ENCODE measurements at regions not wholly inside any gene's neighbourhood (a gene's known extent, or its start where the extent isn't known, plus 50 kb on each side); places are given as distances from the start of the nearest gene placed in this dataset.
"Not testable (repeated sequence)": the region's sequence is repeated elsewhere in the genome, so short reads cannot be mapped to it uniquely, and the experiment has no call there.

DNA sequence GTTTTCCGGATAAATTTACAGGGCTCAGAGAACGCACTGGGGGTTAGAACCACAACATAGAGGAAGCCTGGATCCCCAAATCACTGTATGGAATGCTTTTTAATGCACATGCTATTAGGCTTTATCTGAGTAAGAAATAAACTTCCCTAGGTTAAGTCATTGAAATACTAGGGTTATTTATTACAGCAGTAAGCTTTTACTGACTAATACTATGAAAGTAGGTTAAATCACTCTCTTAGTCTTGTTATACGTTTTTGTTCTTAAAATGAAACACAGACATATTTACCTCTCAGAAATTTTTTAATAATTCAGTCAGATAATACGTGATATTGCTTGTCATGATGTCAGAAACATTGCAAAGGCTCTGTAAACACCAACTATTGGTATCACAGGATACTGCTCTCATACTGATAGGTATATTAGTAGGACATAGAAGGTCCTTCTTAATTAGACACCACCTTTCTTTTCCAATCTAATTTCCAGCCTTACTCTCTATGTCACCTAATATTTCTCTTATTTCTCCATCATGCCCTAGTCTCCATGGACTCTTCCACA lies 162.7 kb upstream of the NYAP2 start:
- DNase-seq = no peak

- DNase-seq = no peak
These were observed 166.3 kb upstream of the NYAP2 start for GRCh38 chr2:225233234-225233633.

DNA sequence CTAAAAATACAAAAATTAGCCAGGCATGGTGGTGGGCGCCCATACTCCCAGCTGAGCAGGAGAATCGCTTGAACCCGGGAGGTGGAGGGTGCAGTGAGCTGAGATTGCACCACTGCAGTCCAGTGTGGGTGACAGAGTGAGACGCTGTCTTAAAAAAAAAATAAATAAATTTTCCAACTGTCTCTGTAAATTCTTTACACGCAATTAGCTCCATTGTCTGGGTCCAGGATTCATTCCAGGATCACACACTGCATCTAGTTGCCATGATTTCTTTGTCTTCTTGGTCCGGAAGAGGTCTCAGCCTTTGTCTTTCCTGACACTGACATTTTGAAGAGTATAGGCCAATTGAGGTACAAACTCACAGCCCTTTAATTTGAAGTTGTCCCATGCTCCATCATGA lies 167.6 kb upstream of the NYAP2 start:
- DNase-seq = no peak

GRCh38 chr2:225229346-225229745 lies 170.2 kb upstream of the NYAP2 start:
- not testable (repeated sequence) for DNase-seq

DNA sequence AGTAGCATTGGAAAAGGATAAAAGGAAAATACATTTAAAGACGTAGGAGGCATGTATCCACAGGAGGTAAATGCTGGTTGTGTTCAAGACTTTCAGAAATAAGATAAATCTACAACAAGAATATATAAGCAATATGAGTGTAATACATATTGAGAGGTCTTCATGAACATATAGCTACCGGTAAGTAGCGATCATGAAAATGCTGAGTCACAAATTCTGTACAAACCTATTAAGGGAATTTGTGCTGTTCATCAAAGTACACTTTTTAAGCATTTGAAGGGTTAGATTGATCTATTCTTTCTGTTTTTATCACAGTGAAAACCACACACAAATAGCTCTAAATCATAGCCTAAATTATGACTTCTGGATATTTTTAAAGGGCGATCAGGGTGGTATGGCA lies 173.1 kb upstream of the NYAP2 start:
- no peak for DNase-seq

DNA sequence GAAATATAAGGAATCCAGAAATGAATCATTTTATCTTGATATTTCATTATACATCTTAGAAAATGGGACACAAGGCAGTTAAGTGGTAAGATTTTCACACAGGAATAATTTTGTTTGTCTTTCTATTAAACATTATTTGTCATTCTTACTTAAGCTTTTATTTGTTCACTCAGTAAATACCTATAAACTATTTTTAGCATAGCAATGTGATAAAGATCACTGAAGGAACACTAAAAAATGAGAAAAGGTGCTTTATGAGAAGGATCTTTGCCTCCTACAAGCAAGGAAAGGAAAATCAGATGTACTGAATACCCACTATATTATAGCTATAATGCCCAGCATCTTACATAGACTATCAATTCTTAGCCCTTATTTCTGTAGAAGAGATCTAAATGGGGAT lies 176.2 kb upstream of the NYAP2 start:
- DNase-seq = no peak

DNA sequence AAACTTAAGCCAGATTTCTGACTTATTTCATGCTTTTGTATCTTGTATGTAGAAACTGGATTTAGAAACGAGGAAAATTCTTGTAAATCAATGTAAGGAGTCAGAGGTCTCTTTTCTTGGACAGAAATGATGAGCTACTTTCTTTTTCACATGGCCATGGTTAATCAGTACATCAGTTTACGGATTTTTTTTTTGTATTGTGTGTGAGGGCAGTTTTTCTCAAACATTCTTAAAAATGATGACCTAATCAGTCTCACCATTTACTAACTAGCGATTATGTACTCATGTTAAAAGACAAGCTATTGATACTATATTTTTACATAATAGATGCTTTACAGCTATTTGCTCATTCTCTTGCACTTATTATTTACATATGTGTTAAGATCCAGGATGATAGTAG lies 165.2 kb upstream of the DOCK10 start:
- no peak for DNase-seq

DNA sequence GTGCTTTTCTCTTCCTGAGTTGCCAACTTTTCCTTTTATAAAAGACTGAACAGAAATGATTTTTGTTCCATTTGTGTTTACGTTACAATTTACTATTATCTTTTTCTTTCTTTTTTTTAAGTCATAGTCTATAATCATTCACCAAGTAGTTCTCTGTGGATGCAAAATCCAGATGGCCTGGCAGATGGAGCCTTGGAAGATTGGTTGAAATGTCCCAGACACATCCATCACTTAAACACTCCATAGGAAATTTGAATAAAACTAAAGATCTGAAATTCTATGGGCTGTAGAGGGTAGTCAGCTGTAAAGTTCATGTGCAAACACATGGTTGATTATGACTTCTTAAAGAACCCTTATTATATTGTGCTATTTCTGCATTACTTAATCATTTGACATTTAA lies 164.8 kb upstream of the DOCK10 start:
- no peak for DNase-seq

GRCh38 chr2:225196579-225196978 lies 154.3 kb upstream of the DOCK10 start:
- no peak for DNase-seq

- DNase-seq = no peak
These were observed 150.6 kb upstream of the DOCK10 start for GRCh38 chr2:225192869-225193268.

DNA sequence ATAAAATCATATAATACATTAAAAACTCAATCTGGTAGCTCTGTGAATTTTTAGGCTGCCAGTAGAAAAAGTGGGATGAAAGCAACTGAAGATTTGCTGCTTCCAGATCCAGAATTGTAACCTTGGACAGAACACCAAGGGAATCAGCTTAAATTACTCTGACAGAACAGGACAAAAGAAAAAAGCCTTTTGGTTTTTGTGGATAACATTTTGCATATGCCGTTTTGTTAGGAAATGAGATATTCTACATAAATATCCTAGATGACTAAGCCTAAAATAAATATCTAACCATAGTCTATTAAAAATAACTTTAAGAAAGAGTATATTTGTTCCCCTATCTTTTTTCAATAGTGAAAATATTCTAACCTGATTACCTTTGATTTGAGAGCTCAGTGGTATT lies 148.7 kb upstream of the DOCK10 start:
- DNase-seq = no peak

GRCh38 chr2:225184948-225185347 lies 142.7 kb upstream of the DOCK10 start:
- no peak for DNase-seq

- no peak for DNase-seq
These were observed 139.9 kb upstream of the DOCK10 start for GRCh38 chr2:225182126-225182525.

GRCh38 chr2:225177098-225177497 lies 134.8 kb upstream of the DOCK10 start:
- DNase-seq = no peak

DNA sequence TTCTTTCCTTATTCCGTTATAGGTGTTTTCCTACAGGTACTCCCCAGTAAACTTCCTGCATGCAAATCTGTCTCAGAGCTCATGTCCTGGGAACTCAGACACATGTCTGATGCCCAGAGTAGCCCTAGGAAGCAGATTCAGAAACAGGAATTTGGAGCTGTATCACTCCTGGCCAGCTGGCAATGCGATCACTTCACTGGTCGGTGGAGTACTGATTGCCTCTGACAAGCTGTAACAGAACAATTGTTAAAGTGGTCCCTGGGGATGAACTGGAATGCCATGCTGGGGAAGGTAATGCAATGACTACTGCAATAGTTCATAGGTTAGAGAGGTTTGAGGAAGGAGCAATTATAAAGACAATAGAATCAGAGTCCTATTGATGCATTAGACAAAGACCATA lies 131.6 kb upstream of the DOCK10 start:
- no peak for DNase-seq

DNA sequence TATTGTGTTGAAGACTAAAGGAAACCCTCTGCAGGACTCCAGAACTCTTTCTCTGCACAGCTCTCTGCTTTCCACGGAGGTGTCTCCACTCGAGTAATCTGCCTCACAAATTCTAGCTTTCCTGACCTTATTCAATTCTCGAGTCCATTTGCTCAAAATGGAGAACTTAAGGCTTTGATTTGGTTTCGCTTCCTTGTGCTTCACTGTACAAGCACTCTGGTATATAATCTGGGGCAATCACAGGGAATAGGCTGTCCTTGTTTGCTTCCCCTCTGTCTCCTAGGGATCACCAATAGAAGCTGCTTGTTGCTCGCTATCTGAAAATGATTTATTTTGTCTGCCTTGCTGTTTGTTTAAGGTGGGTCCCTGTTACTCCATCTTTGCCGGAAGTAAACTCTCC lies 129.1 kb upstream of the DOCK10 start:
- DNase-seq = no peak

GRCh38 chr2:225170162-225170561 lies 127.9 kb upstream of the DOCK10 start:
- no peak for DNase-seq

DNA sequence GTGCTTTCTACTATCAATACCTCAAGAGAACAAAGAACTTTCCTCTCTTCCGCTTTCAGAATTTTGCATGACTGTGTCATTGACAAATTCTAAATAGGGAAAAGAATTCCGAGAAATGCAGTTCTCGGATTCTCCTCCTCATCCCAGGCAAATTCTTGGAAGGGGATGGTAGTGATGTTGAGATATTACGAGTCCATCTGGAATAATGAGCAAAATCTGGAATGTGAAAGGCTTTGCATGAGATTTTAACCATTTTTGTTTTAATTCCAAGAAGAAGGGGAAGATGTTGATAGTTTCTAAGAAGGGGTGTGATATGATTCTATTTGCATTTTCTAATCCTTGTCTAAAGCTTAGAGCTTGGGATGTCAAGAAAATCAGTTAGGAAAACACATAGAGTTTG lies 127.1 kb upstream of the DOCK10 start:
- no peak for DNase-seq

GRCh38 chr2:225165052-225165451 lies 122.8 kb upstream of the DOCK10 start:
- no peak for DNase-seq

DNA sequence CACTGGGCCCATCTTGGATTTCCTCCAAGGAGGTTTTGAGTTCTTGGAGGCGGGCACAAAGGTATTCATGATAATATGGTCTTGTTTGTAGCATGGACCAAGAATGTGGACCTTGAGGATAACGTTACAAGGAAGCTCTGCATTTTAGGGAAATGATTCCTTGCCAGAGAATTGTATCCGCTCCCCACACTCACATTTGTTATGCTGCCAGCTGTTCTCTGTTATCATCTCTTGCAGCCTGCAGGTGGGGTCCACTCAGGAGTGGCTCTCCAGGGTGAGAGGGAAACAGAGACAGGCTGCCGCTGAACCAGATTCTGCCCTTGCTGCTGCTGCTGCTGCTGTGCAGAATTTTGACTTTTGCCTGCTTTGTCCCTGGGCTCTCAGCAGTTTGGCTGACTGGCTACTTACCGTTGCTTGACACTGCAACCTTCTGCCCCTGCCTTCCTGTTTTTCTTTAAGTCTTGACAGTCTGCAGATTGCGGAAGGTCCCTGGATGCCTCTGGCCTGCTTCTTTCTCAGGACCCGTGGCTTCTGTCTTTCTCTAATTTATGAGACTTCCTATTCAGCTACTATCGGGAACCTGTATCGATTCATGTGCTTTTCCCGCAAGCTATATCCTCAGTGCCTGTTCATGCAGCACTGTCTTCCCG lies 122.3 kb upstream of the DOCK10 start:
- DNase-seq = no peak

DNA sequence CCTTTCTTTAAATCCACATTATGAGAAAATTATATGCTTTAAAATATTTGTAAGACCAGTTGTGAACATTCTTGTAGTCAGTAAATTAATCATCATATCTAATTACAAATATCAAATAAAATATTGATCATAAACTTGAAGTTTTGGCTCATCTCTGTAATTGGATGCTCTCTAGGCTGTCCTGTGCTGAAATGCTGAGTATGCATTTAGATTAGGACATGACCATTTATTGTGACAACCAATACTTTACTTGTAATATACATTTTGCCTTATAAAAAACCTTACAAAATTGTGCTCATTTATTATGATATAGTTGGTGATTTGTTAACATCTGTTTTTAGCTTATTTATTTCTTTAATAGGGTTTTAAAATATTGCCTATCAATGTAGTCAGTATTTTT lies 116.1 kb upstream of the DOCK10 start:
- DNase-seq = no peak

- no peak for DNase-seq
These were observed 114.7 kb upstream of the DOCK10 start for GRCh38 chr2:225156853-225157451.

GRCh38 chr2:225140723-225141122 lies 98.5 kb upstream of the DOCK10 start:
- DNase-seq = no peak

- DNase-seq = no peak
These were observed 95.7 kb upstream of the DOCK10 start for GRCh38 chr2:225137971-225138370.

DNA sequence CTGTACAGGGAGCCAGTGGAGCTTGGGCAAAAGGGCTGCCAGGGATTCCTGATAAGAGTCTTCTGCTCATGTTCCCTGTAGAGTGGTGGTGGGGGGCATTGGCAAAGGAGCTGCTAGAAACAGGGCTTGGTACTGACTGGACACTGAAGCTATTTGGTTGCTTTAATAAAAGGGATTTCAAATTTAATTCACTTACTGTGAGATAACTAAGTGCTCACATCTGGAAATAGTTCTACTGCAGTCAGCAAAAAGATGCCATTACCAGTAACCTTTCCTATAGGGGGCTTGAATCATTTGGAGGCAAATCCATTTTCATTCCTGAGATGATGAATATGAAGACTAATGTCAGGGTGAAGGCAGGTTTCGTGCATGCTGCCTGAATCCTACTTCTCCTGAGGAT lies 94.3 kb upstream of the DOCK10 start:
- no peak for DNase-seq
